ENCODE measurements at regions not wholly inside any gene's neighbourhood (a gene's known extent, or its start where the extent isn't known, plus 50 kb on each side); places are given as distances from the start of the nearest gene placed in this dataset.
A peak's percentile ranks its signal among the peaks of the same experiment; 100 is the strongest.
"Not testable (repeated sequence)": the region's sequence is repeated elsewhere in the genome, so short reads cannot be mapped to it uniquely, and the experiment has no call there.

- Histone ChIP-seq H3K36me3 (no peaks in the 10 kb centered on the region), H3K27me3 (no peaks in the 10 kb centered on the region), H3K4me3 (no peak overlapping the region), H3K4me1 (no peaks in the 10 kb centered on the region), H3K27ac (replicated peaks in 1 of 4) (no peak overlapping the region), H3K9me3 (peaks cover 0 to 21% (median 9%) of the 10 kb centered on the region in 4 donors)
- intact Hi-C loops (cut with DNase I): loop anchor here (10.0 kb wide), 1 partner anchor 552 kb away; no protein-coding TSS in a partner anchor
- WGBS: 66% methylated on average over 6 of the region's 7 CpGs
- TF ChIP-seq POLR2A (IDR thresholded peaks at IDR 0.05; ENCODE audit: low read depth) (no peak), POLR2AphosphoS5 (IDR thresholded peaks at IDR 0.05) (no peak), CTCF (IDR thresholded peaks at IDR 0.05) (peak; percentile 26 to 46 (median 27)), EP300 (IDR thresholded peaks at IDR 0.05) (no peak)
- no peak for DNase-seq (ENCODE audit: extremely low spot score)
Observed at GRCh38 chr7:81256991-81257390, 338.1 kb upstream of the SEMA3C start.

- intact Hi-C loops (cut with DNase I): no loop called here
- DNase-seq (ENCODE audit: extremely low spot score): no peak
- Histone ChIP-seq H3K9me3 (no peaks in the 10 kb centered on the region), H3K27me3 (no peaks in the 10 kb centered on the region), H3K27ac (replicated peaks in 1 of 4) (no peak overlapping the region), H3K36me3 (no peaks in the 10 kb centered on the region), H3K4me1 (no peaks in the 10 kb centered on the region), H3K4me3 (no peak overlapping the region)
- TF ChIP-seq POLR2A (IDR thresholded peaks at IDR 0.05; ENCODE audit: low read depth): no peak
- no peak for TF ChIP-seq EP300 (IDR thresholded peaks at IDR 0.05)
- TF ChIP-seq CTCF (IDR thresholded peaks at IDR 0.05): no peak
- TF ChIP-seq POLR2AphosphoS5 (IDR thresholded peaks at IDR 0.05): no peak
- 92% methylated on average over 3 of the region's 3 CpGs for WGBS
Observed at GRCh38 chr7:81248420-81248819, 329.6 kb upstream of the SEMA3C start.

GRCh38 chr7:81247364-81247763, 328.5 kb upstream of the SEMA3C start:
- H3K4me1 ChIP-seq; H3K27ac ChIP-seq (replicated peaks in 1 of 4); DNase-seq (ENCODE audit: extremely low spot score); intact Hi-C loops (cut with DNase I); H3K36me3 ChIP-seq; H3K27me3 ChIP-seq; H3K9me3 ChIP-seq; H3K4me3 ChIP-seq: not testable (repeated sequence)
- WGBS: 88% methylated on average over 1 of the region's 1 CpG

- Histone ChIP-seq H3K27me3 (no peaks in the 10 kb centered on the region), H3K36me3 (no peaks in the 10 kb centered on the region), H3K9me3 (no peaks in the 10 kb centered on the region), H3K4me3 (no peak overlapping the region), H3K4me1 (no peaks in the 10 kb centered on the region), H3K27ac (replicated peaks in 1 of 4) (no peak overlapping the region)
- no peak for DNase-seq (ENCODE audit: extremely low spot score)
- intact Hi-C loops (cut with DNase I): no loop called here
- 88% methylated on average over 4 of the region's 4 CpGs for WGBS
- TF ChIP-seq CTCF (IDR thresholded peaks at IDR 0.05) (no peak), EP300 (IDR thresholded peaks at IDR 0.05) (no peak), POLR2AphosphoS5 (IDR thresholded peaks at IDR 0.05) (no peak), POLR2A (IDR thresholded peaks at IDR 0.05; ENCODE audit: low read depth) (no peak)
Observed at GRCh38 chr7:81245353-81245752, 326.5 kb upstream of the SEMA3C start.

- no peak overlapping the region for H3K27ac ChIP-seq (replicated peaks in 1 of 4)
- 86% methylated on average over 3 of the region's 3 CpGs for WGBS
- DNase-seq (ENCODE audit: extremely low spot score): no peak
- H3K9me3 ChIP-seq: no peaks in the 10 kb centered on the region
- no peaks in the 10 kb centered on the region for H3K36me3 ChIP-seq
- no peaks in the 10 kb centered on the region for H3K4me1 ChIP-seq
- intact Hi-C loops (cut with DNase I): no loop called here
- TF ChIP-seq POLR2A (IDR thresholded peaks at IDR 0.05; ENCODE audit: low read depth): no peak
- no peak for TF ChIP-seq CTCF (IDR thresholded peaks at IDR 0.05)
- no peak for TF ChIP-seq EP300 (IDR thresholded peaks at IDR 0.05)
- TF ChIP-seq POLR2AphosphoS5 (IDR thresholded peaks at IDR 0.05): no peak
- H3K4me3 ChIP-seq: no peak overlapping the region
- H3K27me3 ChIP-seq: no peaks in the 10 kb centered on the region
Observed at GRCh38 chr7:81244224-81244623, 325.4 kb upstream of the SEMA3C start.

Measured in esophagus muscularis mucosa (tissue), 4 donors.